A673 (cell line): ENCODE measurements at regions not wholly inside any gene's neighbourhood (a gene's known extent, or its start where the extent isn't known, plus 50 kb on each side); places are given as distances from the start of the nearest gene placed in this dataset.

Experiments used
- EZH2 ChIP-seq: fragments of 200-600 bp; sonication (generic); IDR thresholded peaks from 2 replicates; pipeline ENCODE4 v1.6.1; 2017; ENCODE audit warnings: borderline replicate concordance, low read depth, mild to moderate bottlenecking, mixed read lengths, antibody characterized with exemption, low read length; ENCODE audit not compliant: poor library complexity, severe bottlenecking
- TF ChIP-seq, protein P1 (sequence below): fragments of 300-800, 200-600 bp; sonication (generic); conservative IDR thresholded peaks from 2 replicates; pipeline ENCODE4 v1.5.1; 2017; ENCODE audit warnings: low read depth, mild to moderate bottlenecking, antibody characterized with exemption, low read length, moderate library complexity, mixed read lengths

DNA sequence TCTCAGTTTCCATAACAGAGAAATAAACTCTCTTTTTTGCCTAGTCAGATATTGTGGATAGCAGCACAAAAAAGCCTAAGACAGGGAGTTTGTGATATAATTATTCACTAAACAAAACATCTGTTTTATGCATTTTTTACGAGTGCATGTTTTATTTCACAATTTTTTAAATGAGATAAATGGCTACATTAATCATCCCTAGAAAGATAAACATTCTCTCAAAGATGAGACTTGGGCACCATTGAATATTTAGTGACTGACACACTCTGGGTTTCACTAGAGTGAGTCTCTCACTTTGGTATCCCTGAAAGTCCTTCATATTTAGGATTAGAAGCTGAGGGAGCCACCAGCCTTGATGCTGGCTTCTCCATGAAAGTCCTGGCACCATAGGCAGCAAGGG, 74.3 kb upstream of the LRCH1 start:
- TF ChIP-seq, protein P1, sequence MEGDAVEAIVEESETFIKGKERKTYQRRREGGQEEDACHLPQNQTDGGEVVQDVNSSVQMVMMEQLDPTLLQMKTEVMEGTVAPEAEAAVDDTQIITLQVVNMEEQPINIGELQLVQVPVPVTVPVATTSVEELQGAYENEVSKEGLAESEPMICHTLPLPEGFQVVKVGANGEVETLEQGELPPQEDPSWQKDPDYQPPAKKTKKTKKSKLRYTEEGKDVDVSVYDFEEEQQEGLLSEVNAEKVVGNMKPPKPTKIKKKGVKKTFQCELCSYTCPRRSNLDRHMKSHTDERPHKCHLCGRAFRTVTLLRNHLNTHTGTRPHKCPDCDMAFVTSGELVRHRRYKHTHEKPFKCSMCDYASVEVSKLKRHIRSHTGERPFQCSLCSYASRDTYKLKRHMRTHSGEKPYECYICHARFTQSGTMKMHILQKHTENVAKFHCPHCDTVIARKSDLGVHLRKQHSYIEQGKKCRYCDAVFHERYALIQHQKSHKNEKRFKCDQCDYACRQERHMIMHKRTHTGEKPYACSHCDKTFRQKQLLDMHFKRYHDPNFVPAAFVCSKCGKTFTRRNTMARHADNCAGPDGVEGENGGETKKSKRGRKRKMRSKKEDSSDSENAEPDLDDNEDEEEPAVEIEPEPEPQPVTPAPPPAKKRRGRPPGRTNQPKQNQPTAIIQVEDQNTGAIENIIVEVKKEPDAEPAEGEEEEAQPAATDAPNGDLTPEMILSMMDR: no peak
- TF ChIP-seq EZH2: no peak
